HG02885 (cell line): ENCODE measurements at regions not wholly inside any gene's neighbourhood (a gene's known extent, or its start where the extent isn't known, plus 50 kb on each side); places are given as distances from the start of the nearest gene placed in this dataset.

Experiments
- ATAC-seq: cut with Tn5 transposase; IDR thresholded peaks from one replicate; pipeline ENCODE4 v1.9.1; 2021; ENCODE audit warnings: mild to moderate bottlenecking; ENCODE audit not compliant: unreplicated experiment, poor library complexity

DNA sequence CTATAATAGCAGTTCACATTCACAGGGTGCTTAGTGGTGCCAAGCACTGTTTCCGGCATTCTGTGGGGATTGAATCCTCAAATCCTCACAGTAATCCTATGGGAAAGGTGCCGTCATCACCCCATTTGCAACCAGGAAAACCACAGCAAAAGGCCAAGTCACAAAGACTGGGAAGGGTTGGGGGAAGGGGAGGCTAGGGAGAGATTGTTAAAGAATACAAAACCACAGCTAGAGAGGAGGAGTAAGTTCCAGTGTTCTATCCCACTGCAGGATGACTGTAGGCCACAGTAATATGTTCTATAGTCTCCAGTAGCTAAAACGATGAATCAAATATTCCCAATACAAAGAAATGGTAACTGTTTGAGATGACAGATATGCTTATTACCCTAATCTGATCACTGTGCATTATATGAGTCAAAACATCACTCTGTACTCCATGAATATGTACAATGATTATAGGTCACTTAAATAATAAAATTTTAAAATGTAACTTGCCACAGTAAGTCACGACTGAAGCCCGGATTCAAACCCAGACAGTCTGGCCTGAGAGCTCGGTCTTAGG is 256.8 kb downstream of the TOMM20 start:
- no peak for ATAC-seq

- ATAC-seq, result no peak
Measured at GRCh38 chr1:234871039-234871709, 257.5 kb downstream of the TOMM20 start.

DNA sequence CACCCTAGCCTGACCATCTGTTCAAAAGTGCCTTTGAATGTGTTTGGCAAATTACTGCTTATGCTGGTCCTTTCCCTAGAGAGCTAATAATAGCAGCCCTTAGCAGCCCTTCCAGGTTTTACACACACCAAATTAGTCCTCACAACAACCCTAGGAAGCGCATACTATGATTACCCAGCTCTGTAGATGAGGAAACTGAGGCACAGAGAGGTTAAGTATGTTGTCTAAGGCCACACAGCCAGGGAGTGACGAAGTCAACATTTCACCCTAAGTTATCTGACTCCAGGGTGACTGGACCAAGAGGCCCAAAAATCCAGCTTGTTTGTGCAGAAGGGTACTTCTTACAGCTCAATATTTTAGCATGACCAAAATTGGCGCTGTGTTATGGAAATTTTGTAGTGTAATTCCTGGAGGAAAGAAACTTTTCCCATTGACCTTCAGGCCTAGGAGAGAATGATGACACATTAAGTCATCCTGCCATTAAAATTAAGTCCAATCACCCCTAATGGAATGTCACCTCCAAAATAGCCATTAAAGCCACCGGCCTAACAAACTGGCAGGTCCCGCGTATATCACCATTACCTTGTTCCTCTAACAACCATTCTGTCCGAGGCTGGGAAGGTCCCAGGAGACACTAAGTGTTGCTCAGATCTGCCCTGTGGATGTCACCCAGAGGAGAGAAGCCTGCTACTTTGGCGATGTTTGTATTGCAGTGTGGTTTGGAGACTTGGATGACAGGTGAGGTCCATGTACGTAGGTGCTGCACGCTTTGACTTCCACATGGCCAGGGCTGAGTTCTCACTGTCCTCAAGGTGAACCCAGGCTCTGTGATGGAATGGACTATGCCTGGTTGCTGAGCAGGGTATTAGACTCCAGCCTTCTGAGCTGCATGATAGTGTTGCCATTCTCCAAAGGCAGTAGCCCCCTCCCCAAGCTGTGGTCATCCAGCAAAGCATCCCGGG is 258.3 kb downstream of the TOMM20 start:
- no peak for ATAC-seq

GRCh38 chr1:234869182-234870019 is 259.2 kb downstream of the TOMM20 start:
- ATAC-seq, result no peak

DNA sequence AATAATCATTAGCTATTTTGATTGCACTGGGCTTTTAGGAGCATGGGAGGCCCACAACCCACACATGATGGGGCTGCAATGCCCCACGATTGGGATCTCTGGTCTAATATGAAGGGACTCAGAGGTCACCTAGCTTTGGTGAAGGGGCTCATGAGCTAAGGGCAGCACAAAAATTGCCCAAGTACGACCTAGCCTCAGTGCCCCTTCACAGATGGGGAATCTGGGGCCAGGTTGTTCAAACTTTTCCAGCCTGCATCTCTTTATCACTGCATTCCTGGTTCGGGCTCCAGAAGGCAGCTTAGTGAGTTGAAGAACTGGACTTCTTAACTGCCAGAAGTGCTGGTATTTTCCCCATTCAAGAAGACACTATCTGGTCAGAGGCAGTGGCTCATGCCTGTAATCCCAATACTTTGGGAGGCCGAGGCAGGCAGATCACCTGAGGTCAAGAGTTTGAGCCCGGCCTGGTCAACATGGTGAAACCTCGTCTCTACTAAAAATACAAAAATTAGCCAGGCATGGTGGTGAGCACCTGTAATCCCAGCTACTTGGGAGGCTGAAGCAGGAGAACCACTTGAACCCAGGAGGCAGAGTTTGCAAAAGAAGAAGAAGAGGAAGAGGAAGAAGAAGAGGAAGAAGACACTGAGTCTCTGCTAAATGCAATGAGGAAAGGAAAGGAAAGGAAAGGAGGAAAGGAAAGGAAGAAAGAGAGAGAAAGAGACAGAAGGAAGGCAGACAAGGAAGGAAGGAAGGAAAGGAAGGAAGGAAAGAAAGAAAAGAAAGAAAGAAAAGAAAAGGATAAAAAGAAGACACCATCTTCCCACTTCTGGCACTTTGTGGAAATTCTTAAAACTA is 258.5 kb upstream of the IRF2BP2 start:
- ATAC-seq, result no peak

GRCh38 chr1:234866007-234866866 is 256.3 kb upstream of the IRF2BP2 start:
- ATAC-seq, result peak; percentile 53

GRCh38 chr1:234865171-234866006 is 255.4 kb upstream of the IRF2BP2 start:
- ATAC-seq, result no peak

- ATAC-seq, result no peak
Measured at GRCh38 chr1:234864116-234864515, 254.1 kb upstream of the IRF2BP2 start.

GRCh38 chr1:234863551-234863971 is 253.6 kb upstream of the IRF2BP2 start:
- ATAC-seq, result no peak

GRCh38 chr1:234862944-234863515 is 253.1 kb upstream of the IRF2BP2 start:
- ATAC-seq, result no peak

- no peak for ATAC-seq
Measured at GRCh38 chr1:234862360-234862943, 252.5 kb upstream of the IRF2BP2 start.

- ATAC-seq, result no peak
Measured at GRCh38 chr1:234861761-234862160, 251.8 kb upstream of the IRF2BP2 start.

DNA sequence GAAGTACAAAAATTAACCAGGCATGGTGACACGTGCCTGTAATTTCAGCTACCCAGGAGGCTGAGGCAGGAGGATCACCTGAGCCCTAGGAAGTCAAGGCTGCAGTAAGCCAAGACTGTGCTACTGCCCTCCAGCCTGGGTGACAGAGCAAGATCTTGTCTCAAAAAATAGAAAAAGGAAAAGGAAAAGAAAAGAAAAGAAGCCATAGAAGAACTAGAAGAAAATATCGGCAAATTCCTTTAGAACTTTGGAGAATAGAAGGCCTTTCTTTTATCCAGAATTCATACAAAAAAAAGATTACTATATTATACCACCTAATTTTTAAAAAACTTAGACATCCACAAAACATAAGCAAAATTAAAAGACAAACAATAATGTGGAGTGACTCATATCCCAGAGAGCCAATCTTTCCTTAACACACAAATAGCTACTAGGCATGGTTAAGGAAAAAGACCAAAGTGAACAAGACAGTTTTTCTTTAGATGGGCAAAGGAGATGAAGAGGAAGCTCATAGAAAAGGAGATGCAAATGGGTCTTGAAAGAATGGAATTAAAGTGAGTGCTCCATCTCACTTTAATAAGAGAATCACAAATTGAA is 251.1 kb upstream of the IRF2BP2 start:
- no peak for ATAC-seq

- ATAC-seq, result no peak
Measured at GRCh38 chr1:234858722-234859121, 248.7 kb upstream of the IRF2BP2 start.

GRCh38 chr1:234856845-234857245 is 246.9 kb upstream of the IRF2BP2 start:
- no peak for ATAC-seq

DNA sequence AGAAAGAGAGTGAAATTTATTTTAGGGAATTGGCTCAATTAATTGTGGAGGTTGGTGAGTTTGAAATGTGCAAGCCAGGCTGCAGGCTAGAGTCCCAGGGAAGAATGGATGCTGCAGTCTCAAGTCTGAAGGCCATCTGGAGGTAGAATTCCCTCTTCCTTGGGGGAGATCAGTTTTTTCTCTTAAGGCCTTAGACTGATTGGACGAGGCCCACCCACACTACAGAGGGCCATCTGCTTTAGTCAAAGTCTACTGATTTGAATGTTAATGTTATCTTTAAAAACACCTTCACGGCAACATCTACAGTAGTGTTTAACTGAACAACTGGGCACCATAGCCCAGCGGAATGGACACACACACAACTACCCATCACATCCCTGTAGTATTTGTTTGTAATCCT is 245.9 kb upstream of the IRF2BP2 start:
- no peak for ATAC-seq

DNA sequence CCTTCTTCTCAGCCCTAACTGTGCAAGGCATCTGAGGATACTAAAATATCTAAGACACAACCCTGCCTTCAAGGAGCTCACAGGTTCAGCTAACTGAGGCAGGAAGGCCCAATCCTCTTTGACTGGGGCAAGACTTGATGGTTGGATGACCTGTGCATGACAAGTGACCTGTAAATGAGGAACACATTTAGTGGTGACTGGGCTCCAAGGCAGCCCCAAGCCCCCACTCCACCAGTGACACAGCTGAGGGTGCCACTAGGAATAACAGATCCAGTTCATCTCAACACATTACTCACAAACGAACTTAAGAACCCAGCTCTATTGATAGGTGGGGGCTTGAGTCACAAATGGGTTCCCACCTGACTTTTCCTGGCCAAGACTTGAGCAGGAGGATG is 244.7 kb upstream of the IRF2BP2 start:
- ATAC-seq, result no peak
